ENCODE measurements at regions not wholly inside any gene's neighbourhood (a gene's known extent, or its start where the extent isn't known, plus 50 kb on each side); places are given as distances from the start of the nearest gene placed in this dataset.

DNA sequence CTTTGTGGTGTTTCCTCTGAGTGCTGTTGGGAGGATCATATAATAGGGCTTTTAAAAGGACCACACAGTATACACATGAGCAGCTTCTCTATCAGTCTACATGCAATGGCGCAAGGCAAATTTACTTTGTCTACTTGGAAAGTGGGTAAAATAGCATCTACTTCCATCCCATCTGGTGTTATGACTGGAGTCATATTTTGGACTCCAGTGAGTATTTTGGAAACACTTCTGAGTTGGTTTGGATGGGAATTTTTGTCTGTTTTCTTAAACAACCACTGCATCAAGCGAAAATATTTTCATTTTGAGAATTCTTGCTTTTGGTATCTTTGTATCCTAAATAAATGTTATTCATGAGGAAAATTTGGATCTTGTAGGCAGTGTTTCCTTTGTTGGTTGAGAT, 220.8 kb downstream of the NMUR2 start:
- TF ChIP-seq, protein P1, sequence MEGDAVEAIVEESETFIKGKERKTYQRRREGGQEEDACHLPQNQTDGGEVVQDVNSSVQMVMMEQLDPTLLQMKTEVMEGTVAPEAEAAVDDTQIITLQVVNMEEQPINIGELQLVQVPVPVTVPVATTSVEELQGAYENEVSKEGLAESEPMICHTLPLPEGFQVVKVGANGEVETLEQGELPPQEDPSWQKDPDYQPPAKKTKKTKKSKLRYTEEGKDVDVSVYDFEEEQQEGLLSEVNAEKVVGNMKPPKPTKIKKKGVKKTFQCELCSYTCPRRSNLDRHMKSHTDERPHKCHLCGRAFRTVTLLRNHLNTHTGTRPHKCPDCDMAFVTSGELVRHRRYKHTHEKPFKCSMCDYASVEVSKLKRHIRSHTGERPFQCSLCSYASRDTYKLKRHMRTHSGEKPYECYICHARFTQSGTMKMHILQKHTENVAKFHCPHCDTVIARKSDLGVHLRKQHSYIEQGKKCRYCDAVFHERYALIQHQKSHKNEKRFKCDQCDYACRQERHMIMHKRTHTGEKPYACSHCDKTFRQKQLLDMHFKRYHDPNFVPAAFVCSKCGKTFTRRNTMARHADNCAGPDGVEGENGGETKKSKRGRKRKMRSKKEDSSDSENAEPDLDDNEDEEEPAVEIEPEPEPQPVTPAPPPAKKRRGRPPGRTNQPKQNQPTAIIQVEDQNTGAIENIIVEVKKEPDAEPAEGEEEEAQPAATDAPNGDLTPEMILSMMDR (IDR thresholded peaks at IDR 0.05; ENCODE audit: low read depth, low read length): no peak
- no peak for TF ChIP-seq POLR2A (IDR thresholded peaks at IDR 0.05; ENCODE audit: extremely low read depth, insufficient read length)
- TF ChIP-seq MYC (IDR thresholded peaks at IDR 0.05; ENCODE audit: low read depth, low read length): no peak
- TF ChIP-seq, protein P2, sequence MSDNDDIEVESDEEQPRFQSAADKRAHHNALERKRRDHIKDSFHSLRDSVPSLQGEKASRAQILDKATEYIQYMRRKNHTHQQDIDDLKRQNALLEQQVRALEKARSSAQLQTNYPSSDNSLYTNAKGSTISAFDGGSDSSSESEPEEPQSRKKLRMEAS (IDR thresholded peaks at IDR 0.05; ENCODE audit: low read depth, low read length): no peak

Data from NB4 (cell line).